ENCODE measurements at regions not wholly inside any gene's neighbourhood (a gene's known extent, or its start where the extent isn't known, plus 50 kb on each side); places are given as distances from the start of the nearest gene placed in this dataset.

DNA sequence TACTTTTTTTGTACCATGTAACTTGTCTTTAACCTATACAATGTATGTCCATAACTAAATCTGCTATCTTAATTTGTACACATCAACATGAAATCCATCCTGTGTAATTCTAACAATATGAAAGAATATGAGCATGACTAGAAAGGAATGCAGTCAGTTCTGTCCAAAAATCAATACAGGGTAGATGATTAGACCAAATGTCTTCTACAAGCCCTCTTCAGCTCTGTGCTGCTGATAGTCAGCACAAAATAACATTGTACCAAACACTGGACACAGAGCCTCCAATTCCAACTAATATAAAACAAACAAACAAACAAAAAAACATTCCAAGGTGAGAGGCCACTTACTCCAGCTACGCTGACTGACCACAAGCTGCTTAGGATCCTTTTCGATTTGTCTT is 301.4 kb upstream of the IRAK1BP1 start:
- no peaks in the 10 kb centered on the region for H3K27me3 ChIP-seq (ENCODE audit: control insufficient read depth, insufficient read depth, low read length)
- H3K36me3 ChIP-seq (ENCODE audit: control insufficient read depth, insufficient read depth, low read length): no peaks in the 10 kb centered on the region
- no peak overlapping the region for H3K4me3 ChIP-seq (ENCODE audit: low read depth, low read length)
- DNase-seq (ENCODE audit: low read depth): no peak
- TF ChIP-seq, protein P1, sequence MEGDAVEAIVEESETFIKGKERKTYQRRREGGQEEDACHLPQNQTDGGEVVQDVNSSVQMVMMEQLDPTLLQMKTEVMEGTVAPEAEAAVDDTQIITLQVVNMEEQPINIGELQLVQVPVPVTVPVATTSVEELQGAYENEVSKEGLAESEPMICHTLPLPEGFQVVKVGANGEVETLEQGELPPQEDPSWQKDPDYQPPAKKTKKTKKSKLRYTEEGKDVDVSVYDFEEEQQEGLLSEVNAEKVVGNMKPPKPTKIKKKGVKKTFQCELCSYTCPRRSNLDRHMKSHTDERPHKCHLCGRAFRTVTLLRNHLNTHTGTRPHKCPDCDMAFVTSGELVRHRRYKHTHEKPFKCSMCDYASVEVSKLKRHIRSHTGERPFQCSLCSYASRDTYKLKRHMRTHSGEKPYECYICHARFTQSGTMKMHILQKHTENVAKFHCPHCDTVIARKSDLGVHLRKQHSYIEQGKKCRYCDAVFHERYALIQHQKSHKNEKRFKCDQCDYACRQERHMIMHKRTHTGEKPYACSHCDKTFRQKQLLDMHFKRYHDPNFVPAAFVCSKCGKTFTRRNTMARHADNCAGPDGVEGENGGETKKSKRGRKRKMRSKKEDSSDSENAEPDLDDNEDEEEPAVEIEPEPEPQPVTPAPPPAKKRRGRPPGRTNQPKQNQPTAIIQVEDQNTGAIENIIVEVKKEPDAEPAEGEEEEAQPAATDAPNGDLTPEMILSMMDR (IDR thresholded peaks at IDR 0.05; ENCODE audit: insufficient read depth, low read length, poor library complexity, severe bottlenecking): no peak

DNA sequence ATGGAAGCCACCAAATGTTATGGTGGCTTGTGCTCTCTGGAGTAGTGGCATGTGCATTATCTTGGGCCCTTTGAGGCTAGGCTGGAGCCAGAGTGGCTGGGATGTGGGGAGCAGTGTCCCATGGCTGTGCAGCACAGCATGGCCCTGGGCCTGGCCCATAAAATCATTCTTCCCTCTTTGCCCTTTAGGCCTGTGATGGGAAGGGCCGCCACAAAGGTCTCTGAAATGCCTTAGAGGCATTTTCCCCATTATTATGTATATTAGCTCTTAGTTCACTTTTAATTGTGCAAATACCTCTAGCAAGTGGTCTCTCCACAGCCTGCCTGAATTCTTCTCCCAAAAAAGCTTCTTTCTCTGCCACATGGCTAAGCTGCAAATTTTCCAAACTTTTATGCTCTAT is 297.3 kb upstream of the IRAK1BP1 start:
- H3K27me3 ChIP-seq (ENCODE audit: control insufficient read depth, insufficient read depth, low read length): no peaks in the 10 kb centered on the region
- DNase-seq (ENCODE audit: low read depth): no peak
- no peaks in the 10 kb centered on the region for H3K36me3 ChIP-seq (ENCODE audit: control insufficient read depth, insufficient read depth, low read length)
- TF ChIP-seq, protein P1 (IDR thresholded peaks at IDR 0.05; ENCODE audit: insufficient read depth, low read length, poor library complexity, severe bottlenecking): no peak
- H3K4me3 ChIP-seq (ENCODE audit: low read depth, low read length): no peak overlapping the region

DNA sequence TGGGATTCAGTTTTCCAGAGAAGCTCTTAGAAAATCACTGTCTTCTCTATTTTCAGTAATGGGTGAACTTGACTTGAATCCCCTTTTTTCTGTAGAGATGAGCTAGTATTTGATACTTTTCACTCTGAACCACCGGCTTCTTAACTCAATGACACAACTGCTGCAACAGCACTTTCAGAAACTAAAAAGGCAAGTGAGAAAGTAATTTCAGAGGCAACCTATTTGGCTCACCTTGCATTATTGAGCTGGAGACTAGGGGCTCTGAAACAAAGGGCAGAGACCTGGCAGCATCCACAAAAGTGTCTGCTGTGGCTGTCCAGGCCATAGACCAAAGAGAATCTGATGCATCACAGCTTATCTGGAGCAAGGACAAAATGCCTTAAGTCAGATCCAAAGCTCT is 289.8 kb upstream of the IRAK1BP1 start:
- TF ChIP-seq, protein P1 (IDR thresholded peaks at IDR 0.05; ENCODE audit: insufficient read depth, low read length, poor library complexity, severe bottlenecking): no peak
- no peaks in the 10 kb centered on the region for H3K36me3 ChIP-seq (ENCODE audit: control insufficient read depth, insufficient read depth, low read length)
- H3K4me3 ChIP-seq (ENCODE audit: low read depth, low read length): no peak overlapping the region
- H3K27me3 ChIP-seq (ENCODE audit: control insufficient read depth, insufficient read depth, low read length): no peaks in the 10 kb centered on the region
- DNase-seq (ENCODE audit: low read depth): no peak

DNA sequence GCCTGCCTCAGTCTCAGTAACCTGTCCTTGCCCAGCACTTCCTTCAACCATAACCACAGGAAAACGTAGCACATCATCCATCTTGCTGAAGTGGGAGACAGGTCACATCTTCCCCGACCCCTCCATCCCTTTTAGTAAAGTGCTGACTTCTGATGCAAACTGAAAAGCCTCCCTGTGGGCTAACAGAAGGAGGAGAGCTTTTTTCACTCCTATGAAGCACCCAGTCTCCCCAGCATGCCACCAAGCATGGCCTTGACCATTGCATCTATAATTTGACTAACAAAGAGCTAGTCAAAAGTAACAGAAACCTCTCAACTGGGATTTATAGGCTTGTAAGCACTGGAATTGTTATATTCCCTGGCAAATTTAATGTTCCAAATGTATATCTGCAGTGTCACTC is 288.9 kb upstream of the IRAK1BP1 start:
- TF ChIP-seq, protein P1 (IDR thresholded peaks at IDR 0.05; ENCODE audit: insufficient read depth, low read length, poor library complexity, severe bottlenecking): no peak
- Histone ChIP-seq H3K4me3 (ENCODE audit: low read depth, low read length) (no peak overlapping the region), H3K27me3 (ENCODE audit: control insufficient read depth, insufficient read depth, low read length) (no peaks in the 10 kb centered on the region), H3K36me3 (ENCODE audit: control insufficient read depth, insufficient read depth, low read length) (no peaks in the 10 kb centered on the region)
- no peak for DNase-seq (ENCODE audit: low read depth)

DNA sequence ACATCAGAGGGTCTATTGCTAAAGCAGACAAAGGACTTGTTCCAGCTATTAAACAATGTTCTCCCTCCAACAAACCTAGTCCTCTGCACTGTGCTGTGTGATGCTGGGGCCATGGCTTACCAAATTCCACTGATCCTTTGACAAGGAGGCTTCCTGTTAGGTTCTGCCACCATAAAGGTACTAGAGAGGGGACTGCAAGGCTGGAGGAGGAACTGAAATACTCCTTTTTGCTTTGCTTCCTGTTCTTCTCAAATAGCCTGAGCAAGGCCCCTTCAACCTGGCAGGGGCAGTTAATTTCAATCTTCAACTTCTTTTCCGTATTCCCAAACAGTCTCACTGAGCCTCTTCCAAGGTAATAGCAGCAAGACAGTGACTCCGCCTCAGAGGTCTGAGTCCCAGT is 286.4 kb upstream of the IRAK1BP1 start:
- no peak for DNase-seq (ENCODE audit: low read depth)

DNA sequence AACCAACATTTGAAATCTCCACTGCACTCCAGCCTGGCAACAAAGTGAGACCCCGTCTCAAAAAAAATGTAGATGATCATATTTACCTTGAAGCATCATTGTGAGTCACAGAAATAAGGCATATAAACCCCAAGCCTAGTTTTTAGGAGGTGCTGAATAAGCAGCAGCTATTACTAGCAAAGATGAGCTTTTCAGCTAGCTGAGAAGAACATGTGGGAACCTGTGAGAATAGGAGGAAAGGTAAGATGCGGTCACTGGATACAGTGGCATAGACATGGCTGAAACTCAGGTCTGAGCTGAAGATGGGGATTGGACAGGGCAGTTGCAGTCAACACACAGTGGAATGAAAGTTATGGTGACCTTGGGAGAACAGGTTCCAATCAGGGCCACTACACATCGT is 284.3 kb upstream of the IRAK1BP1 start:
- no peak overlapping the region for H3K4me3 ChIP-seq (ENCODE audit: low read depth, low read length)
- H3K36me3 ChIP-seq (ENCODE audit: control insufficient read depth, insufficient read depth, low read length): no peaks in the 10 kb centered on the region
- DNase-seq (ENCODE audit: low read depth): no peak
- H3K27me3 ChIP-seq (ENCODE audit: control insufficient read depth, insufficient read depth, low read length): no peaks in the 10 kb centered on the region
- TF ChIP-seq, protein P1 (IDR thresholded peaks at IDR 0.05; ENCODE audit: insufficient read depth, low read length, poor library complexity, severe bottlenecking): no peak

More for the DNA sequence above, 286.4 kb upstream of the IRAK1BP1 start:
- Histone ChIP-seq H3K27me3 (ENCODE audit: control insufficient read depth, insufficient read depth, low read length) (no peaks in the 10 kb centered on the region), H3K36me3 (ENCODE audit: control insufficient read depth, insufficient read depth, low read length) (no peaks in the 10 kb centered on the region), H3K4me3 (ENCODE audit: low read depth, low read length) (no peak overlapping the region)
- TF ChIP-seq, protein P1 (IDR thresholded peaks at IDR 0.05; ENCODE audit: insufficient read depth, low read length, poor library complexity, severe bottlenecking): no peak
